ENCODE measurements at regions not wholly inside any gene's neighbourhood (a gene's known extent, or its start where the extent isn't known, plus 50 kb on each side); places are given as distances from the start of the nearest gene placed in this dataset.
"Not testable (repeated sequence)": the region's sequence is repeated elsewhere in the genome, so short reads cannot be mapped to it uniquely, and the experiment has no call there.

DNA sequence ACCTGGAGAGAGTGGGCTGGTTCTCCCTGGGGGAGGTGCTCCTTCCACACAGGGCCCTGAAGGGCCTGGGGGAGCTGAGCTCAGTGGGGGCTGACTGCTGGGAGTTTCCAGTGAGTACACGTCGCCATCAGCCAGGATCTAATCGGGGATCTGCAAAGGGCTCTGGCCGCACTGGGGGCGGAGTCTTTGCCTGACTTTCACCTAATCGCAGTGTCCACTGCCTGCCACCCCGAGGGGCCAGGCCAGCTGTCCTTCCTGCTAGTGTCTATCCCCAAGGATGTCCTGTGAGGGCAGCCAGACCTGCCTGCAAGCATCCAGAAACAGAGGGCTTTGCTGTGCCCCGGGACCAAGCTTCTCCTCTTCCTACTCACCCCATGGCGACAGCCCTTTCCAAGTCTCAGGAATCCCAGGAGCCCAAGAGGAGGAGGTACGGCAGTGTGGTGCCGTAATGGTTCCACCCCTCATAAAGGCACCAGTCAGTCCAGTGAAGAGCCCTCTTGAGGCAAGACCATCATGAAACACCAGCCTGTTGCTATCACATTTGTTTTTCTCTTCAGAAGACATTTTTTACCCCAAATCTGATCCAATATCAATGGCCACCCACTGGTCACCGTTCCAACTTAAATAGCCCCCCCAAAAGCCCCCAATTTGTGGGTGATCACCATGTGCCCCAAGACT lies 243.1 kb upstream of the ECI2 start:
- no peak for DNase-seq (ENCODE audit: low read depth in 2 of 2)

DNA sequence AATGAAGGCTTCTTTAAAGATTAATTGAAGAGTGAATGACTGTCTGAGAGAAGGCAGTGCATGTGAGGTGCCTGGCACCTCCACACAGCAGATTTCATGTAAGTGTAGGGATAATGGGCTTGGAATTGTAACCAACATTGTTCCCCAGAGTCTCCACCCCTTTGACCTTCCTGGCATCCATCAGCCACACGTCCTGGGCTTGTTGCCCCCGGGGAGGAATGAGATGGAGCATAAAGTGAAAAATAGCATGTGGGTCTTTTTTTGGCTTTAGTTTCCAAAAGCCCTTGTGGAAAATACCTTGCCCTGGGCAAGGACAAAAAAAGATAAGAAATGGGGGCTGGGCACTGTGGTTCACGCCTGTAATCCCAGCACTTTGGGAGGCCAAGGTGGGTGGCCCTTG lies 242.2 kb upstream of the ECI2 start:
- no peak for DNase-seq (ENCODE audit: low read depth in 2 of 2)

DNA sequence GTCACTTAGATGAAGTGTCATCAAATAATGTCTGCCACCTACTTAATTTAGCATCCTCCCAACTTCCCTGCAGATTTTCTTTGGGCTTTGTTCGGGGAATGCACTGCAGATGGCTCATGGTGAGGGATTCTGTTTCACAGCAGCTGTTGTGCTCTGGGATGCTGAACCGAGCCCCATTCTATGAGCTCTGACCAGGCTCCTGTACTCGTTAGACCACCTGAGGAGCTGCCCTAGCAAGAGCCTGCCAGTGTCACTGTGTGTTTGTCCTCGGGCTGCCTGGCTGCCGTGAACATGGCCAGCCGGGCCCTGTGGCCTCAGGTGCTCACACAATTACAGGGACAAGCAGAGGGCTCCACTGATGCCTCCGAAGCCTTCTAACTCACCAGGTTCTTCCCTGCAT lies 238.8 kb upstream of the ECI2 start:
- DNase-seq (ENCODE audit: low read depth in 2 of 2), result no peak

DNA sequence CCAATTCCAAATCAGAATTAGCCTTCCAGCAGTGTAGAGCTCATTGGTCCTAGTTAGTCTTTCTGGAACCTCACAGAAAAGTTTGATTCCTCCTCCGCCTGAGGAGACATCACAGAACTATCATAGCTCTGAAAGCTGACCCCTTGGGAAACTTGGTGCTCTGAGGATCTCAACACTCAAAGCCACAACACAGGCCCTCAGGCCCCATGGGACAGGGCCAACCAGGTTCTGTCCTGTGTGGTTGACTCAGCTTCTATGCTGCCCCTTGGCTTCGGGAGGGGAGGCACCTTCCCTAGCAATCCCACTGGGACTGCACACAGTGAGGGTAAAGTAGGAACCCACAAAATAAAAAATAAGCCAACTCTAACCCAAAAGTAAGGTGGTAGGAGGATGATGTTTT lies 237.5 kb upstream of the ECI2 start:
- DNase-seq (ENCODE audit: low read depth in 2 of 2), result no peak

DNA sequence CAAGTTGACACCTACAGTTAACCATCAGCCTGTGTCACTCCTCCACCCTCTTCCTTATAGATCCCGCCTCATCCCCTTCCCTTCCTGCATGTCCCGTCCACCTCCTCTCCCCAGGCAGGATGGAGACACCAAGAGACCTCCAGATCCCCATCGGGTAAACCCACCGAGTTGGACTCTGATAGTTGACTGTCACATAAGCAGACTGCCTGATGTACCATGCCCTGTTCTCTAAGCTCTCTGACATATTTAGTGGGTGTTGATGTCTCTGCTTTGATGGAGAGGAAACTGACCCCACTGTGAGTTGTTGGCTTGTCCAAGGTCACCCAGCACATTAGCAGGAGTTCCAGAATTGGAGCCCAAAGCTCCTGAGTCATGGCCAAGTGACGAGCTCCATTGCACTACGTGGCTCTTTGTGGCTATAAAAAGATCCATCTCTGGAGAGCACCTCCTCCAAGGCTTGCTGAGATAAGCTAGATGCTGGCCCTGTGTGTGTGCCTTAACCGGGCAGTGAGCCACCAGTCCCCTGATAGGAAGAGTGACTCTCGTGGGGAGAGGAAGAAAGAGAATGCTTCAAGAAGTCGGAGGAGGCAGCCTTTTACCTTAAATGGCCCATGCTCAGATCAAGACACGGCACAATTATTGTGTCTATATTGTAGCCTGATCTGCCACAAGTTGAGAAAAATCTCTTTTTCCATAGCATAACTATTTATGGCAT lies 236.0 kb upstream of the ECI2 start:
- DNase-seq (ENCODE audit: low read depth in 2 of 2), result peak in 1 of 2 experiments; percentile 14

DNA sequence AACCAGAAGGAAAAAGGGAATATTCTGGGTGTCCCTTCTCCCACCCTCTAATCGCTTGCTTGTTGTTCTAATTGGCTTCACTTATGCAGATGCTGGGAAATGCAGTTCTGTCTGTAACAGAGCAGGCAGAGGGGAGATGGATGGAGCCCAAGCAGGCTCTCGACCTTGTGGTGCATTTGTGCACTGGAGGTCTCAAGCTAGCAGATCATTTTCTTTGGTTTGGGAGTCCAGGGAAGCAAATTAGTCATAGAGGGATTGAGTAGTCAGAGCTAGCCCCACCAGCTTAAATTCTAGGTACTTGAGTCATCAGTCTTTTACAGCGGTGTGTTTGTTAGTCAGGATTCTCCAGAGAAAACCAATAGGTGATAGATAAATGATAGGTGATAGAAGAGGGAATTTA lies 234.7 kb upstream of the ECI2 start:
- DNase-seq (ENCODE audit: low read depth in 2 of 2), result peak; percentile 86 to 87

DNA sequence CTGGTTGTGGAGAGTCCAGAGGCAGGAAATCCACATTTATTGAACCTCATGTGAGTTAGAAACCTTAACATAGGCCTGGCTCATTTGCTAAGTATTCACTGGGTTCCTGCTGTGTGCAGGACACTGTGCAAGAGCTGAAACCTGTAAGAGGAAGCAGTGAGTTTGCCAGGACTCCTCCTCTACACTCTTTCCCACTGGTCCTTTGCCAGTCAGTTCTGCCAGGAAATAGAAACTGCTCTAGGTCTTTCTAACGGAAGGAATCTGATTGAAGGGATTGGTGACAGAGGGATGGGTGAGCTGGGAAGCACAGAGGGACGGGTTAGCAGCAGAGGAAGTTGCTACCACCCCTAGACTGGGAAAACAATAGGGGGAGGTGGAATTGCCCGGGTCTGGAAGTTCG lies 234.2 kb upstream of the ECI2 start:
- DNase-seq (ENCODE audit: low read depth in 2 of 2), result peak; percentile 35 to 45

DNA sequence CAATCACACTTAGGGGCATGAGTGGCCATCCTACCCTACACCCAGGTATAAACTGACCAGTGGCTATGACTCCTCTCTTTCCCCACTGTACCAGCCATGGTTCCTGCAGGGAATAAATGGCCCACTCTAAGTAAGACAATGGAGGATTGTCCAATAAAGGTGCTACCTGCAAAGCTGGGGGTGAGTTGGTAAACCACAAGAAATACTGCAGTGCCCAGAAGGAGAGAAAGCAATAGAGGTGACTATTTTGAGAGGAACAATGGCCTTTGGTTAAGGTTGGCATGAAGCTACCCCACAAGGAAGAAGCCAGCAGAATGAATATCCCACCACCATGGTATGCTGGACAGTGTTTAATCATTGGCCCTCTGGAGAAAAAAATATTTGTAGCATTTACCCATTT lies 233.3 kb upstream of the ECI2 start:
- no peak for DNase-seq (ENCODE audit: low read depth in 2 of 2)

DNA sequence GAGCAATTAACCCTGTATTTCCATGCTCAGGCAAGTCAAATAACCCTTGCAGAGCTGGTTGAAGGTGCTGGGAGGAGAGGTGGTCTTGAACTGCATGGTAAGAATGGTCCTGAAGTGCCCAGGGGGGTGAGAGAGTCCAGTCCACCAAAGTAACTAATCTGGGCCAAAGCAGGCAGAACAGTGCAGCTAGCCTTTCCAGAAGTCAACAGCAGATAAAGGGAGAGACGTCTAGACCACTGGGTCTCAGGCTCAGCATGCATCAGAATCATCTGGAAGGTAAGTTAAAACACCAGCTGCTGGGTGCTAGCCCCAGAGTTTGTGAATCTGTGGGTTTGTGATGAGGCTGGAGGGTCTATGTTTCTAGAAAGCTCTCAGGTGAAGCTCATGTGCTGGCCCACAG lies 232.3 kb upstream of the ECI2 start:
- DNase-seq (ENCODE audit: low read depth in 2 of 2), result no peak

DNA sequence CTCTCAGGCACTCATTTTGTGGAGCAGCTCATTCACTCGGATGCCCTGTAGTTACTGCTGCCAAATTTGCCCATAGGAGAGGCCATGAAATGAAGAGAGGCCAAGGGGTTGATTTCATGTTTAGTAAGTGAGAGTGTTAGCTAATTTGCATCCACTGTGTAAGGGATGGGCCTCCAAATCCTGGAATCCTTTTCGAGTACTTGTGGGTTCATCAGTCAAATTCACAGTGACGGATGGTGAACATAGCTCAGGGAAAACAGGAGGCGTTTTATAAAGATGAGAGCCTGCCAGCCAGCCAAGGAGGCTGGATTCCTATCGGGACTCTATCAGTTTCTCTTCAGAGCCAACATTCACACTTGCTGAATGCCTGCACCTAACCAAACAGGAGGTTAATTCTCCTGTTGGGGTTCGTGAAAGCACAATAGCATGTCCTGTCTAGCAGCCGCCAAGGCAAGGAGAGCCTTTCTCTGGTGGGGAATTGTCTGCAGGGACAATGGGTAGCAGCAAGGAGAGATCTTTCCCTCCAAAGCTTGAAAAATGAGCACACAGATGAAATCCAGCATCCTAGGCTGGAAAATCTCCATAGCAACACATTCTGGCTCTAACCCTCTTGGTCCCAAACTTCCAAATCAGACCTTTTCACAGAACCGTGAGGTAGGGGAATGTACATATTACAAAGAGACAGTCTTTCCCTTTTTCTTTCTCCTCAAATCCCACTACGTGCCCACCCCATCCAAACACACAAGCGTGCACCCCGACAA lies 231.4 kb upstream of the ECI2 start:
- DNase-seq (ENCODE audit: low read depth in 2 of 2), result no peak

DNA sequence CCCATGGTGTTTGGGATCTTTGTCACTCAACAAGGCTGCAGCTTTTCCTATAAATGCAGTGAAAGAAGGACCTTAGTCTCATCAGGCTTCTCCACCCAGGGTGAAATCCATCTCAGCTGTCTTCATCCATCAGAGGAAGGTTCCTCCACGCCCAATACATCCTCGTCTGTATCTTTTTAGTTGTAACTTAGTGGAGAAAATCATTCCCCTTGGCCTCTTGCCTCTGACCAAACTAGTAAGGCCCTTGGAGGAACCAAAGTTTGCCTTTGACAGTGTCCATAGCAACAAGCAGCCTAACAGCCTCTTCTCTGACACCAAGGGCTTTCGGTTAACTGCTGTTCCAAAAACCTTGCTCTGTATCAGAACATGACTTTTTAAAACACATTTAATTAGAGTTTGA lies 230.3 kb upstream of the ECI2 start:
- DNase-seq (ENCODE audit: low read depth in 2 of 2), result no peak

DNA sequence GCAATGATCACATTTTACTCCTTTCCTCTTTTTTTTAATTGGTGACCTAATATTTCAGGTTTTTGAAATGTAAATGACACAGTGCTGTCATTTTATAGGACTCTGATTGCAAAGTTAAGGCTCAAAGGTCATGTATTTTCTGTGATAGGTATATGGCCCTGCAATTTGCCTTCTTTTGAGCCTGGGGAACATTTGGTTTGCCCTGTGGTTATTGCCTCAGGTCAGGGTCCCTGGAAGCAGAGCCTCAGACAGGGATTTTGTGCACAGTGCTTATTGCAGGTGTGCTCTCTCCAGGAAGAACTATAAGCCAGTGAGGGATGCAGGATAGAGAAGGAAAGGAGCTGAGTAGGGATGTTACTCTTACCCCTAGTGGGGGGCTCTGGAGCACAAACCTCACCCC lies 229.3 kb upstream of the ECI2 start:
- no peak for DNase-seq (ENCODE audit: low read depth in 2 of 2)

DNA sequence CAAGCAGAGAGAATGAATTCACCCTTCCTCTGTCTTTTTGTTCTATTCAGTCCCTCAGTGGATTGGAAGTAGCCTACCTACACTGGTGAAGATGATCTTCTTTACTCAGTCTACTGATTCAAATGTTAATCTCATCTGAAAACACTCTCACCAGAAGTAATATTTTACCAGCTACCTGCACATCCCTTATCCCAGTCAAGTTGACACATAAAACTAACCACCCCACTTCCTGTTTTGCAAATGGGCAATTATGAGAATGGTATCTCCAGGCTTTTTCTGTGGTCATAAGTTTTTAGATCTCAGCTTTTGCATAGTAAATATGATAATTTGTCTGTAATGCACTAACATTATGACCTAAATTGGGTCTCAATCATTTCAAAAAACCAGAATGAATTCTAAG lies 228.8 kb upstream of the ECI2 start:
- no peak for DNase-seq (ENCODE audit: low read depth in 2 of 2)

DNA sequence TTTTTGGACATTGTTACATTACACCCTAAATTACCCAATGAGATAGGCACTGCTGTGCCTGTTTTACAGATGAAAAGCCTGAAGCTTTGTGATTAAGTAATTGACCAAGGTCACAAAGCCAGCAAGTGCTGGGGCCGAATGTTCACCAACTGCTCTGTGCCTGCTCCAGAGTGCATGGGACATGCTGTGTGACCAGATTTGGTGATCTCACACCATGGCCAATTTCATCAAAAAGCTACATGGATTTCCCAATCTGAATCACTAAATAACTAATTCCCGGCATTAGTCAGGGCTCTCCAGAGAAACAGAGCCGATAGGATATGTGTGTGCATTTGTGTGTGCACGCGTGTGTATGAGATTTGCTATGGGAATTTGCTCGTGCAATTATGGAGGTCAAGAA lies 228.3 kb upstream of the ECI2 start:
- DNase-seq (ENCODE audit: low read depth in 2 of 2), result no peak

DNA sequence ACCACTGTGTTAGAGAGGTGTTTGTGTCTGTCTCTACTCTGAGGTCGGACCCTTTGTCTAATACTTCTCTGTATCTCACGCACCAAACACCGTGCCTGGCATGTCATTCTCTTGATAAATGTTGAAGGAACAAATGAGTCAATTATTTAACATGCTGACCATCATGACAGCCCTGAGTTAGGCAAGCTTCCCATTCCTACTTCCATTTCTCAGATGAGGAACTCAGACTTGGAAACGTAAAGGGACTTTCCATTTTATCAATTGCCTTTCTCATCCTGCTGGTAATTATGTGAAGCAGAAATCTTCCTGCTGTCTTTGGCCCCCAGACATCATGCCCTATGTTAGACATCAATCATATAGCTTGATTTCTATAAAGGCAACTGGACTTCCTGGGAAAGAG lies 227.0 kb upstream of the ECI2 start:
- DNase-seq (ENCODE audit: low read depth in 2 of 2), result no peak

DNA sequence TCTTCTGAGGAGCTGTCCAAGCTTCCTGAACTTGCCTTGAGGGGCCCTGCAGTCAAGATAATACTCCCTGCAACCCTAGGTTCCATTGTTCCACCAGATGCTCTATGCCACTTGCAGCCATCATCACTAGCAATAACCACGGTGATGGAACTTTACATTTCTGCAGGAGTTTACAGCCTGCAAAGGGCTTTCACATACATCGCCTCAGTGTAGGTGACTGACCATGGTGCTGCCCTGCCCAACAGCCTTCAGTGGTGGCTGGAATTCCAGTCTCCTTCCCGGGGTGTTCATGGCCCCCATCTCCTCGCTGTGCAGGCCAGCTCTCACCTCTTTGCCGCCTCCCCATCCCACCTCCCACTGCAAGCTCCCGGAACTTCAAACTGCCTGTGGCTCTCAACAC lies 225.5 kb upstream of the ECI2 start:
- DNase-seq (ENCODE audit: low read depth in 2 of 2), result no peak

DNA sequence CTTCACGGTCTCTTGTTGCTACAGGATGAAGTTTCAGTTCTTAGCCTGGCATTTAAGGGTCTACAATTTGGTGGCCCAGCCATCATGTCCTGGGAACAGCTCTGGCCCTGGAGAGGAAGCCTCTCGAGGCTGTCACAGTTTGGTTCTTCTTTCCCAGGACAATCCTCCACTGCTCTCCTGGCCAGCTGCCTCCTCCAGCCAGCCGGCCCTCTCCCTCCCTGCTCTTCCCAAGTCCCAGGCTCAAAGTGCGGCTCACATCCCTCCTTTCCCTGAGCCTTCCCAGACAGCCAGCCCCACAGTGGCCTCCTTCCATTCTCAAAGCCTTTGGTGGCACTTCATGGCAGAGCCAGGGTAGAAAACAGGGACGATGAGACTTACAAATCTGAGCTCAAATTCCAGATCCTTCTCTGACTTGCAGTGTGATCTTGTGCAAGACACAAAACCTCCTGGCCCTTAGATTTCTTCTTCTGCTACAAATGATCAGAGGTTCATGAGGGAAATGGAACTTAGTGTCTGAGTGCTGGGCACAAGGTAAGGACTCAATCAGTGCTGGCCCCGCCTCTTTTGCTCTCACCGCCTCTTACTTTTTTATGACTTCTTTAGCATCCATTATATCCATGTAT lies 223.8 kb upstream of the ECI2 start:
- no peak for DNase-seq (ENCODE audit: low read depth in 2 of 2)

DNA sequence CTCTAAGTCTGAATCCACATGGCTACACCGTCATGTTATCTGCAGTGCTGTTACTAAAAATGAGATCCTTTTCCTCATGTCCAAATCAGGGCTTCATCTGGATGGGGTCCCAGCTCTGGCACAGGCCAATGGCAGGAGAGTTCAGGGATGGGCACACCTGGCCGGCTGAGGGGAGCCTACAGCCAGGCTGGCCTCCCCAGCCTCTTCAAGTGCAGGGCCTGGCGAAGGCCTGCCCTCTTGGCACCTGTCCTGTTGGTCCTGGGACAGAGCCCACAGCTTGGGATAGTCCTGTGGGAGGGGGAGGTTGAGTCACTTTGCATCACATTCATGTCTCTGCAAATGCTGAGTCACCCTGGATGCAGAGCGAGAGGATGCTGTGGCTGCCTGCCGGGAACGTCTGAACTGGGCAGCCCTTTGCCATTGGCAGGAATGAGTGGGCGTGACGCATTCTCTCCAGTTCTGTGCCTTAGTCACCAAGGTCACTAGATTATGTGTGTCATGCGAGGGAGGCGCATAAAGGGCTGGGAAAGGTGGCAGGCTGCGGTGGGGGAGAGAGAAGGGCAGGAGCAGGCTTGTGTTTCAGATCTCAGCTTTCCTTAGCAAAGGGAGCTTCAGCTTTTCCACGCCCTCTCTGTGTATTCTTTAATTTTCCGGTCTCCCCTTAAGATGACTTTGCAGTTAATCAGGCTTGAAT lies 223.2 kb upstream of the ECI2 start:
- peak; percentile 94 for DNase-seq (ENCODE audit: low read depth in 2 of 2)

DNA sequence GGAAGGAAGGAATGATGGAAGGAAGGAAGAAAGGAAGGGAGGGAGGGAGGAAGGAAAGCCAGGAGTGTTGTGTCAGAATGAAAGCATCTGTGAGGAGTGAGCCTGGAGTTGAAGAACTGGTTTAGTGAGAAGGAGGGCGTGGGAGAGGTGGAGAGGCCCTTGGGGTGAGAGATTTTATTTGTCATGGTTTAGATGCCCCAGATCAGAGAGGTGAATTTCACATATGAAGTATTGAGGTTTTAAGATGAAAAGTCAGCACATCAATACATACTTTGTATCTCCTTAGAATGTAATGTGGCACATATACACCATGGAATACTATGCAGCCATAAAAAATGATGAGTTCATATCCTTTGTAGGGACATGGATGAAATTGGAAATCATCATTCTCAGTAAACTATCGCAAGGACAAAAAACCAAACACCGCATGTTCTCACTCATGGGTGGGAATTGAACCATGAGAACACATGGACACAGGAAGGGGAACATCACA lies 222.3 kb upstream of the ECI2 start:
- DNase-seq (ENCODE audit: low read depth in 2 of 2), result not testable (repeated sequence)

DNA sequence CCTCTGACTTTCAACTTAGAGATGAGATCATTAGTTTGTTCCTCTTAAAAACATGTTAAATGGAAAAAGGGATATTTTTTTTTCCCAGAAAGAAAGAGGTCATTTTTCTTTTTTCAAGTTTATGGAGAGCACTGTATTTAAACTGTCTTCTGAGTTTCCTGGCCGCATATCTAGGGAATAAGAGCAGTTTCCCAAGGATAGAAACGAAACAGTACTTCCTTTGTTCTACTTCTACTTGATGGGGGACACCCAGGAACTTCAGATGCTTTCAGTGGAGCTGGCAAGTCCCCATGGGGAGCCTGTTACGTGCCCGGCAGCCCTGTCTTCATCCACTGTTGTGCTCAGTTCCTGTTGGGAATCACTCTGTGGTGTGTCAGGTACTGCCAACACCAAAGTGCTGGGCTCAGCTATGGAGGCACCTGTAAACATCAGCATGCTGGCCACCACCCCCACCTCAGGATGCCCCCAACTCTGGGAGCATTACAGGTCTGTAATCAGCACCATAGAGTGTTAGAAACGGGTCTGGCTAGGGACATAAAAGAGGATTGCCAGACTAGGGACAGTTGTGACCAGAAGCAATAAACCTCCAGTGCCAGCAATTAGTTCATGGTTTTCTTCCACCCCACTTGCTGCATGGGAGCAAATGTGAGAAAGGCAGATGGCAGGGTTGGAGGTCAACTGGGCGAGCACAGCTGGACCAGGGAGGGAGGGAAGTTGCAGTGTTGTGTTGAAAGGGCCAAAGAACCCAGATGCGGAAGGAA lies 221.7 kb upstream of the ECI2 start:
- DNase-seq (ENCODE audit: low read depth in 2 of 2), result no peak

DNA sequence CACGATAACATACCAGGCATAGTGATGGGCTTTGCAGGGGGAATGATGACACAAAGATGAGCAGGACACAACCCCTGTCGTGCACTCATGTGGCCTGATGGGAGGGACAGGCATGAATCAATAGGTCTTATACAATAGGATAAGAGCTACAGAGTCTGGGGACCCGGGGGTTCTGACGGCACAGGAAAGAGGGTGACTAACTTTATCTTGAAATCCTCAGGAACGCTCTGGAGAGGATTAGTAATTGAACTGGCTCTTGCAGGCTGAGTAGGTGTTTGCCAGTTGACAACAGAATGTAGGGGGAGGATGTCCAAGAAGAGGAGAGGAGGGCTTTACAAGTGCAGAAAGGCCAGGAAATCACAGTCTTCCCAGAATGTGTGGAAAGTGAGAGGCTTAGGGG lies 219.9 kb upstream of the ECI2 start:
- peak in 1 of 2 experiments; percentile 38 for DNase-seq (ENCODE audit: low read depth in 2 of 2)

Measured in fibroblast of skin of left quadriceps (primary cell).